HUES64 (cell line): ENCODE measurements at regions not wholly inside any gene's neighbourhood (a gene's known extent, or its start where the extent isn't known, plus 50 kb on each side); places are given as distances from the start of the nearest gene placed in this dataset.
"Not testable (repeated sequence)": the region's sequence is repeated elsewhere in the genome, so short reads cannot be mapped to it uniquely, and the experiment has no call there.

Experiments used
- H3K27ac ChIP-seq: 2 replicates; pipeline ENCODE4 v1.7.0; 2013; ENCODE audit warnings: low read depth, low read length, inconsistent platforms
- H3K27me3 ChIP-seq: 2 replicates; pipeline ENCODE4 v1.6.1; 2013; ENCODE audit warnings: mild to moderate bottlenecking, low read length; ENCODE audit not compliant: insufficient read depth
- H3K36me3 ChIP-seq: 2 replicates; pipeline ENCODE4 v1.6.1; 2013; ENCODE audit warnings: mild to moderate bottlenecking, low read length; ENCODE audit not compliant: insufficient read depth
- H3K4me1 ChIP-seq: 2 replicates; pipeline ENCODE4 v1.6.1; 2013; ENCODE audit warnings: mild to moderate bottlenecking, low read length, moderate library complexity; ENCODE audit not compliant: insufficient read depth
- H3K4me3 ChIP-seq: 2 replicates; pipeline ENCODE4 v1.5.1; 2013; ENCODE audit warnings: mild to moderate bottlenecking, low read length, moderate library complexity
- H3K9ac ChIP-seq: 2 replicates; pipeline ENCODE4 v1.6.1; 2013; ENCODE audit warnings: mild to moderate bottlenecking, low read depth, low read length
- H3K9me3 ChIP-seq: 2 replicates; pipeline ENCODE4 v1.6.1; 2013; ENCODE audit warnings: low read depth, low read length; ENCODE audit not compliant: insufficient read depth
- WGBS: fragments of 150-250, 120-280 bp; methylation state at CpG from one replicate; pipeline ENCODE4 v1.1.7; 2013; ENCODE audit warnings: missing lambda C conversion rate; 5-methylcytosine and 5-hydroxymethylcytosine counted together

GRCh38 chr12:114580306-114580705 lies 103.7 kb downstream of the TBX3 start:
- Histone ChIP-seq H3K27ac (no peak overlapping the region), H3K9me3 (0 out of 2 replicates have a peak, but pooled peaks cover 8% of the 10 kb centered on the region), H3K9ac (no peak overlapping the region), H3K4me1 (no peaks in the 10 kb centered on the region), H3K36me3 (no peaks in the 10 kb centered on the region), H3K4me3 (no peak overlapping the region), H3K27me3 (no peaks in the 10 kb centered on the region)
- 83% methylated on average over 2 of the region's 2 CpGs for WGBS

DNA sequence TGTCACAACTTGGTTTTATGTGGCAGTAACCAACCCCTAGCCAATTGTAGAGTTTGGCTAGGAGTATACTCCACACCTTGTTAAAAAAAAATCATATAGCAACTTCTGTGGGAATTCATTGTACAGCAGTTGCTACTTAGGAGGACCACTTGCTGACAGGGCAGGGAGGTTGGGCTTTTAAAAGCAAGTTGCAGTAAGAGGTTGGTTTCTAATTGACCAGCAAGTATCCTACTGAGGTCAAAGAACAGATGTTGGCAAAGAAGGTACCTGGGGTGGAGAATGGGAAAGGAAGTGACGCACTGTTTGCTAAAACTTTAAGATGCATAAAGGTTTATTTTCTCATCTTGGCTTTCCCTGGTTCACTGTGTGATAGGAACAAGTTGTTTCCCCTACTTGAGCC lies 104.6 kb downstream of the TBX3 start:
- no peak overlapping the region for H3K27ac ChIP-seq
- no peaks in the 10 kb centered on the region for H3K36me3 ChIP-seq
- H3K4me3 ChIP-seq, result no peak overlapping the region
- WGBS, result 93% methylated on average over 1 of the region's 1 CpG
- 0 out of 2 replicates have a peak, but pooled peaks cover under 1% of the 10 kb centered on the region for H3K9me3 ChIP-seq
- no peaks in the 10 kb centered on the region for H3K27me3 ChIP-seq
- H3K9ac ChIP-seq, result no peak overlapping the region
- H3K4me1 ChIP-seq, result no peaks in the 10 kb centered on the region

DNA sequence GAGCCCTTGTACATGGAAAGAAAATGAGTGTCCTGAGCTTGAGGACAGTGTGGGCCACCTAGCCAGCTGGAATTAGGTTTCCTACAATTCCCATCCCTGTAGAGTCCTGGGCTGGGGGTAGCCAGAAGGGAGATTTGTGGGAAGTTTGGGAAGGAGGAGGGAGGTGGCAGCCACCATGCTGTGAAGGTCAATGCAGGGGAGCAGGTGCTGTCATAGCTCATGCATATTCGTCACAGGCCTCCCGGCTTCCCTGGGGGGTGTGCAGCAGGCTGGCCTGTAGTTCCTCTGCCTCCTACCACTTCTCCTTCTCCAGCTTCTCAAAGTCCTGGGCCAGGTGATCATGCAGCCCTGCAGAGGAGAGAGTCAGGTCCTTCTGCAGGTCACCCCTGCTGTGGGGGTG lies 121.3 kb downstream of the TBX3 start:
- WGBS, result 23% methylated on average over 2 of the region's 2 CpGs
- Histone ChIP-seq H3K4me3 (no peak overlapping the region), H3K9me3 (no peaks in the 10 kb centered on the region), H3K27me3 (no peaks in the 10 kb centered on the region), H3K9ac (no peak overlapping the region), H3K36me3 (no peaks in the 10 kb centered on the region), H3K27ac (no peak overlapping the region), H3K4me1 (peaks cover 9% of the 10 kb centered on the region)

DNA sequence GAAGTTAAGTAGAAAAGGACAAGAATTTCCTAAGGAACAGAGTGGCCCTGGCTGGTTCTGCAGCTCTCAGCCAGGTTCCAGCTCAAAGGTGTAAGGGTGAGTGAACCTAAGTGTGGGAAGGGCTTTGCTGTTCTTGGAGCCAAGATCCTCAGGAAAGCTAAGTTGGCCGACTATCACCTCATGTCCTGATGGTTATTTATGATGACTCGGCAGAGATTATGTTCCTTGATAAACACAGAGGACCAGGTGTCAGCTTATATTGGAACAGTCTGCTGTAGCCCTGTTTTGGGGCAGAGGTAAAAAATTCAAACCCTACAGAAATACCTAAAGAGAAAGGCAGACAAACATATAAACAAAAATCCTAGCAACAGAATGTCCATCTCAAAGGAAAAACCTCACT lies 128.5 kb downstream of the TBX3 start:
- Histone ChIP-seq H3K9me3 (no peaks in the 10 kb centered on the region), H3K27ac (no peak overlapping the region), H3K4me3 (no peak overlapping the region), H3K27me3 (no peaks in the 10 kb centered on the region), H3K36me3 (no peaks in the 10 kb centered on the region), H3K9ac (no peak overlapping the region), H3K4me1 (no peaks in the 10 kb centered on the region)
- WGBS, result 88% methylated on average over 2 of the region's 2 CpGs

DNA sequence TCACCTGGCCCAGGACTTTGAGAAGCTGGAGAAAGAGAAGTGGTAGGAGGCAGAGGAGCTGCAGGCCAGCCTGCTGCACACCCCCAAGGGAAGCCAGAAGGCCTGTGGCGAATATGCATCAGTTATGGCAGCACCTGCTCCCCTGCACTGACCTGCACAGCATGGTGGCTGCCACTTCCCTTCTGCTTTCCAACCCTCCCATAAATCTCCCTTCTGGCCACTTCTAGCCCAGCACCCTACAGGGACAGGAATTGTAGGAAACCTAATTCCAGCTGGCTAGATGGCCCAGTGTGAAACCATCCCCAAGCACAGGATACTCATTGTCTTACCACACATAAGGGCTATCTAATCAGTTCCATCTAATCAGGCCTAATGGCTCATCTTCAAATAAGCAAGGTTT lies 136.3 kb downstream of the TBX3 start:
- peaks cover 7% of the 10 kb centered on the region; the same call in 1 of the 2 replicates for H3K9me3 ChIP-seq
- H3K27ac ChIP-seq, result no peak overlapping the region
- no peaks in the 10 kb centered on the region for H3K4me1 ChIP-seq
- H3K9ac ChIP-seq, result no peak overlapping the region
- no peak overlapping the region for H3K4me3 ChIP-seq
- H3K27me3 ChIP-seq, result no peaks in the 10 kb centered on the region
- H3K36me3 ChIP-seq, result no peaks in the 10 kb centered on the region
- WGBS, result 88% methylated on average over 1 of the region's 1 CpG

- H3K36me3 ChIP-seq, result no peaks in the 10 kb centered on the region
- no peaks in the 10 kb centered on the region for H3K4me1 ChIP-seq
- WGBS, result 94% methylated on average over 6 of the region's 7 CpGs
- no peaks in the 10 kb centered on the region for H3K9me3 ChIP-seq
- H3K9ac ChIP-seq, result no peak overlapping the region
- H3K27ac ChIP-seq, result no peak overlapping the region
- no peaks in the 10 kb centered on the region for H3K27me3 ChIP-seq
- no peak overlapping the region for H3K4me3 ChIP-seq
Observed at GRCh38 chr12:114530417-114530816, 124.5 kb upstream of the TBX5 start.

DNA sequence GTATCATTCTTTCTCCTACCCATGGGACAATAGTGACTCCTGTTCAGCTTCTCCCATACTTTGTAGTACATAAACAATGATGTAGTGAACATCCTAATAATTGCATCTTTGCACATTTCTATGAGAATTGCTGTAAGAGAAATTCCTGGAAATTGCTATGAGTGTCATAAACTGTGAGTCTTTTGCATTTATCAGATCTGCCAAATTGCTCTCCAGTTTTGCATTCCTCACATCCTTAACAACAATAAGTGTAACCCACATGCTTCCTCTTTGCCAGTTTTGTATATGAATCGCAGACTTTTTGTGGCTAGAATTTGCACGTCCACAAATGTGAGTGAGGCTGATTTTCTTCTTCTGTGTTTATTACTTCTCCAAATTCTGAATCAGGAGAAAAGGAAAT lies 124.0 kb upstream of the TBX5 start:
- no peak overlapping the region for H3K4me3 ChIP-seq
- no peaks in the 10 kb centered on the region for H3K27me3 ChIP-seq
- no peaks in the 10 kb centered on the region for H3K4me1 ChIP-seq
- no peak overlapping the region for H3K27ac ChIP-seq
- H3K9me3 ChIP-seq, result no peaks in the 10 kb centered on the region
- 100% methylated on average over 2 of the region's 2 CpGs for WGBS
- no peak overlapping the region for H3K9ac ChIP-seq
- no peaks in the 10 kb centered on the region for H3K36me3 ChIP-seq

GRCh38 chr12:114528766-114529165 lies 122.8 kb upstream of the TBX5 start:
- 79% methylated on average over 3 of the region's 3 CpGs for WGBS
- no peaks in the 10 kb centered on the region for H3K4me1 ChIP-seq
- H3K27me3 ChIP-seq, result no peaks in the 10 kb centered on the region
- no peak overlapping the region for H3K9ac ChIP-seq
- H3K27ac ChIP-seq, result no peak overlapping the region
- H3K9me3 ChIP-seq, result no peaks in the 10 kb centered on the region
- H3K4me3 ChIP-seq, result no peak overlapping the region
- H3K36me3 ChIP-seq, result no peaks in the 10 kb centered on the region

DNA sequence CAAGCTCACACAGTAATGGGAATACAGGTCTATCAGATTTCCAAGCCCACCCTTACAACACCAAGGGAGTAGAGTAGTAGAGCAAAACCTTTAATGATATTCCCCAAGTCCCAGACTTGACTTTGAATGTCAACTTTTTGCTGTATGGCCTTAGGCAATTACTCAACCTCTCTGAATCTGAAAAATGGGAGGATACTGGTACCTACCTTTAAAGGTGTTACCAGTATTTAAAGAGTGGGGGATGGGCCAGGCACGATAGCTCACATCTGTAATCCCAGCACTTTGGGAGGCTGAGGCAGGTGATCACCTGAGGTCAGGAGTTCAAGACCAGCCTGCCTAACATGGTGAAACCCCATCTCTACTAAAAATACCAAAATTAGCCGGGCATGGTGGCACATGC lies 115.2 kb upstream of the TBX5 start:
- not testable (repeated sequence) for H3K4me1 ChIP-seq, H3K27me3 ChIP-seq, H3K36me3 ChIP-seq, H3K9ac ChIP-seq, H3K4me3 ChIP-seq, H3K27ac ChIP-seq, H3K9me3 ChIP-seq
- 97% methylated on average over 2 of the region's 2 CpGs for WGBS

DNA sequence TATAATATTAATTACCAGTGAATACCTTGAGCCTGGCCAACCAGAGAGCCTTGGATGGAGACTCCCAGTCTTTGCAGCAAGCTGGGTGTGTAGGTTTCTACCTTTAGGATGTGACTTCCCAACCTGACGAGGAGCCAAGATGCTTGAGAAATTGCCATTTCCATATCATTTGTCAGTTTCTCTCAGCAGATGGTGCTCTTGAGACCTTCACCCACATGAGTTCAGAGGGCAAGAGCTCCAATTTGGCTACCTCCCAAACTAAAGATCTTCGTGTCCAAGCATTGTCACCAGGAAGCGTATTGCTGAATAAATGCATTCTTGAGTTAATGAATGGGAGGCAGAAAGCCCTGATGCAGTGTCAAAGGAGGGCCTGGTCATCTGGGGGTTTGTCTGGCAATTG lies 106.4 kb upstream of the TBX5 start:
- 79% methylated on average over 3 of the region's 3 CpGs for WGBS
- Histone ChIP-seq H3K4me1 (no peaks in the 10 kb centered on the region), H3K4me3 (no peak overlapping the region), H3K27me3 (peaks cover 9% of the 10 kb centered on the region), H3K9me3 (no peaks in the 10 kb centered on the region), H3K9ac (no peak overlapping the region), H3K36me3 (no peaks in the 10 kb centered on the region), H3K27ac (no peak overlapping the region)

DNA sequence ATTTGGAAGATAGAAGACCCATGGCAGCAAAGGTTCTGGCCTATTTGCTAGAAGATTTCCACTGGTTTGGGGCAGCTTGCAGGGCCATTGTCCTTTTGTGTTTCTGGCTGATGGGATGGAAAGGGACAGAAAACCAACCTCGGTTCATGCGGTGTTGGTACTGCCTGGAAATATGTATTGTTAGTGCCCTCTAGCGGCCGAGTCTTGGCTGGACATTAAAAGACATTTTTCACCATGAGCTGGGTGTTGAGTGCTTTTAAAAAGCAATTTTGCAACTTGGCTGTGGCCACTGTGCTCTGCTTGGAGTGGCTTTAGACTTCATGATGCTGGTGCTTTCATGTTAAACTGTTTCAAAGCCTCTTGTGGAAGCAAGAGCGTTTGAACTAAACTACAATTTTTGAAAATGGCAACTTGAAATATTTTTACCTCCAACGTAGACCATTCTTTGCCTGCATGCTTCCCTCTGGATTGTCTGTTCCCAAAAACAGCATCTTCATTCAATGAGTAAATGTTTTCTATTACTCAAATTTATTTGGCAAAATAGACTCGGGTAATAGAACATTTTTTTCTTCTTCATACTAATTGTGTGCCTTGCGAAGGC lies 102.7 kb upstream of the TBX5 start:
- Histone ChIP-seq H3K27me3 (peaks cover 41% of the 10 kb centered on the region), H3K36me3 (no peaks in the 10 kb centered on the region), H3K9ac (no peak overlapping the region), H3K4me3 (no peak overlapping the region), H3K27ac (no peak overlapping the region), H3K9me3 (no peaks in the 10 kb centered on the region), H3K4me1 (no peaks in the 10 kb centered on the region)
- WGBS, result 36% methylated on average over 8 of the region's 8 CpGs

DNA sequence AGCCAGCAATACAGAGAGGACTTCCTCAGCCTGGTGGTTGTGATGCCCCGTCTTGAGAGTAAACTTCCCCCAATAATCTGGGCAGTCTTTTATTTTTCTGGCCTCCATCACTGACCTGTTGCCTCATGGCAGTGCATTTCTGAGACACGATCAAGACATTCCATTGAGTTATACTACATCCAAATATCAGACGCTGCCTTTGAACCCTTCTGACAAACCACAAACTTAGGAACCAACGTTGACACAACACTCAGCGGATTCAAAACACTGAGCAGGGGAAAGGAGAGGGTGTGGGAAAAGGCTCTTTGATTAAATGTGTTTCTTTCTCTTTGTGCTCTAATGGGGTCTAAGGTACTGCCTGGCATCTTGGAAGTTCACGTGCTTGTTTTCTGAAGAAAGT lies 100.7 kb upstream of the TBX5 start:
- Histone ChIP-seq H3K9me3 (no peaks in the 10 kb centered on the region), H3K9ac (no peak overlapping the region), H3K4me3 (no peak overlapping the region), H3K27ac (no peak overlapping the region), H3K4me1 (no peaks in the 10 kb centered on the region), H3K27me3 (peaks cover 61% of the 10 kb centered on the region), H3K36me3 (no peaks in the 10 kb centered on the region)
- WGBS, result 79% methylated on average over 6 of the region's 6 CpGs
